Activated CD8-positive, alpha-beta T cell treated with anti-CD3 and anti-CD28 coated beads for 36 hours (primary cell): ENCODE measurements at regions not wholly inside any gene's neighbourhood (a gene's known extent, or its start where the extent isn't known, plus 50 kb on each side); places are given as distances from the start of the nearest gene placed in this dataset.

Experiments
- ATAC-seq: fragments of 200-7000 bp; cut with Tn5 transposase; one replicate; pipeline ENCODE4 v1.10.0; 2021; ENCODE audit warnings: mild to moderate bottlenecking, moderate library complexity
- CTCF ChIA-PET: fragments of 350-600 bp; sonication (Branson Sonifier 250); formaldehyde crosslinking; loops from one replicate; lab custom pipeline; 2021; ENCODE audit warnings: antibody characterized with exemption; lab: Charles Lee
- POLR2A ChIA-PET: fragments of 350-600 bp; sonication (Branson Sonifier 250); formaldehyde crosslinking; loops from one replicate; lab custom pipeline; 2021; ENCODE audit warnings: antibody characterized with exemption; lab: Charles Lee
- DNase-seq: peaks from one replicate; pipeline ENCODE4 v3.0.0-alpha.2; 2020
- H3K27ac Mint-ChIP-seq: one replicate; pipeline ENCODE4 v1.8.0; 2021; ENCODE audit warnings: mild to moderate bottlenecking, mixed read lengths
- H3K27me3 Mint-ChIP-seq: one replicate; pipeline ENCODE4 v1.8.0; 2021; ENCODE audit warnings: mixed read lengths
- H3K36me3 Mint-ChIP-seq: one replicate; pipeline ENCODE4 v1.8.0; 2021; ENCODE audit warnings: low read depth, mixed read lengths
- H3K4me1 Mint-ChIP-seq: one replicate; pipeline ENCODE4 v1.8.0; 2021; ENCODE audit warnings: low read depth, mixed read lengths
- H3K4me3 Mint-ChIP-seq: one replicate; pipeline ENCODE4 v1.8.0; 2021; ENCODE audit warnings: mild to moderate bottlenecking, moderate library complexity, mixed read lengths
- H3K9me3 Mint-ChIP-seq: one replicate; pipeline ENCODE4 v1.8.0; 2021; ENCODE audit warnings: mixed read lengths
- intact Hi-C: fragments of 100-400 bp; cut with micrococcal nuclease; formaldehyde crosslinking; loops from one replicate; pipeline ENCODE4 v1.10.0; 2022
- TF ChIP-seq, protein P1 (sequence below): fragments of 200-600 bp; IDR thresholded peaks from one replicate; pipeline ENCODE4 v1.8.0; 2022; ENCODE audit warnings: antibody characterized with exemption, mild to moderate bottlenecking

- Mint-ChIP-seq H3K27me3 (peaks cover 1% of the 10 kb centered on the region), H3K36me3 (no peaks in the 10 kb centered on the region), H3K4me1 (no peaks in the 10 kb centered on the region), H3K4me3 (no peak overlapping the region), H3K9me3 (no peaks in the 10 kb centered on the region), H3K27ac (no peak overlapping the region)
- ATAC-seq, result no peak
- ChIA-PET POLR2A (no interaction called here), CTCF (no interaction called here)
- TF ChIP-seq, protein P1, sequence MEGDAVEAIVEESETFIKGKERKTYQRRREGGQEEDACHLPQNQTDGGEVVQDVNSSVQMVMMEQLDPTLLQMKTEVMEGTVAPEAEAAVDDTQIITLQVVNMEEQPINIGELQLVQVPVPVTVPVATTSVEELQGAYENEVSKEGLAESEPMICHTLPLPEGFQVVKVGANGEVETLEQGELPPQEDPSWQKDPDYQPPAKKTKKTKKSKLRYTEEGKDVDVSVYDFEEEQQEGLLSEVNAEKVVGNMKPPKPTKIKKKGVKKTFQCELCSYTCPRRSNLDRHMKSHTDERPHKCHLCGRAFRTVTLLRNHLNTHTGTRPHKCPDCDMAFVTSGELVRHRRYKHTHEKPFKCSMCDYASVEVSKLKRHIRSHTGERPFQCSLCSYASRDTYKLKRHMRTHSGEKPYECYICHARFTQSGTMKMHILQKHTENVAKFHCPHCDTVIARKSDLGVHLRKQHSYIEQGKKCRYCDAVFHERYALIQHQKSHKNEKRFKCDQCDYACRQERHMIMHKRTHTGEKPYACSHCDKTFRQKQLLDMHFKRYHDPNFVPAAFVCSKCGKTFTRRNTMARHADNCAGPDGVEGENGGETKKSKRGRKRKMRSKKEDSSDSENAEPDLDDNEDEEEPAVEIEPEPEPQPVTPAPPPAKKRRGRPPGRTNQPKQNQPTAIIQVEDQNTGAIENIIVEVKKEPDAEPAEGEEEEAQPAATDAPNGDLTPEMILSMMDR, result no peak
- DNase-seq, result no peak
- intact Hi-C loops, result no loop called here
Measured at GRCh38 chr10:121415063-121415399, 183.2 kb downstream of the FGFR2 start.

DNA sequence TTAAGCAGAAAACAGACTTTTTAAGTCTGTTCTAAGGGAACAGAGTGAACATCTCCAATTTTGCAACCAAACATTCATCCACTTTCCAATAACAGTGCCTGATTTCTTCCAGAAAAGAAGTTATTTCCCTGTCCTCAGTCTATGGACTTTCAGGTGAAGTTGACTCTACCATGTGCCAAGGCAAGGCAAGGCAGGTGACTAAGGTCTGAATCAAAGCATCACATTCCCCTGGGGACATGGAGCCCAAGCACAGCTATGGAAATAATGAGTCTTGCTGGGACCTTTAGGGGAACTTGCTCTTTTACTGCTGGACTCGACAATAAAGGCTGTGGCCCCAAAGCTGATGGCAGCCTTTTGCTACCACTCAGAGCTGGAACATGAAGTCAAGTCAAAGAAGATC is 182.2 kb downstream of the FGFR2 start:
- Mint-ChIP-seq H3K36me3 (no peaks in the 10 kb centered on the region), H3K4me1 (no peaks in the 10 kb centered on the region), H3K27ac (no peak overlapping the region), H3K9me3 (no peaks in the 10 kb centered on the region), H3K4me3 (no peak overlapping the region), H3K27me3 (peaks cover 1% of the 10 kb centered on the region)
- ATAC-seq (no peak), DNase-seq (no peak)
- TF ChIP-seq, protein P1, result no peak
- CTCF ChIA-PET, result no interaction called here
- intact Hi-C loops, result no loop called here
- POLR2A ChIA-PET, result no interaction called here

- no peak overlapping the region for H3K27ac Mint-ChIP-seq
- TF ChIP-seq, protein P1, result no peak
- ChIA-PET CTCF (interaction anchor here (0.6 kb wide), 1 partner anchor 1312 kb away, joined by 3 read pairs; no protein-coding TSS in a partner anchor), POLR2A (interaction anchor here (0.6 kb wide), 1 partner anchor 199 kb away, joined by 5 read pairs; no protein-coding TSS in a partner anchor)
- DNase-seq, result no peak
- H3K9me3 Mint-ChIP-seq, result no peaks in the 10 kb centered on the region
- no peak overlapping the region for H3K4me3 Mint-ChIP-seq
- intact Hi-C loops, result no loop called here
- H3K27me3 Mint-ChIP-seq, result peaks cover 1% of the 10 kb centered on the region
- no peak for ATAC-seq
- no peaks in the 10 kb centered on the region for H3K36me3 Mint-ChIP-seq
- no peaks in the 10 kb centered on the region for H3K4me1 Mint-ChIP-seq
Measured at GRCh38 chr10:121417298-121417697, 180.9 kb downstream of the FGFR2 start.

GRCh38 chr10:121418126-121418777 is 180.0 kb downstream of the FGFR2 start:
- Mint-ChIP-seq H3K4me3 (no peak overlapping the region), H3K27ac (no peak overlapping the region), H3K9me3 (no peaks in the 10 kb centered on the region), H3K36me3 (no peaks in the 10 kb centered on the region), H3K4me1 (no peaks in the 10 kb centered on the region), H3K27me3 (no peaks in the 10 kb centered on the region)
- DNase-seq, result no peak
- TF ChIP-seq, protein P1, result no peak
- CTCF ChIA-PET, result no interaction called here
- no peak for ATAC-seq
- intact Hi-C loops, result no loop called here
- POLR2A ChIA-PET, result no interaction called here

GRCh38 chr10:121420006-121420405 is 178.2 kb downstream of the FGFR2 start:
- Mint-ChIP-seq H3K4me3 (no peak overlapping the region), H3K9me3 (no peaks in the 10 kb centered on the region), H3K36me3 (no peaks in the 10 kb centered on the region), H3K4me1 (no peaks in the 10 kb centered on the region), H3K27ac (no peak overlapping the region), H3K27me3 (peaks cover 2% of the 10 kb centered on the region)
- TF ChIP-seq, protein P1, result no peak
- no peak for ATAC-seq
- POLR2A ChIA-PET, result no interaction called here
- CTCF ChIA-PET, result no interaction called here
- DNase-seq, result no peak
- intact Hi-C loops, result no loop called here
